Naive thymus-derived CD4-positive, alpha-beta T cell (primary cell): ENCODE measurements at regions not wholly inside any gene's neighbourhood (a gene's known extent, or its start where the extent isn't known, plus 50 kb on each side); places are given as distances from the start of the nearest gene placed in this dataset.

ENCODE experiments used
- ATAC-seq: fragments of 150-1000 bp; cut with Tn5 transposase; 2 replicates; pipeline ENCODE4 v1.10.0; 2021; ENCODE audit warnings: mild to moderate bottlenecking, moderate library complexity
- CTCF ChIA-PET: fragments of 350-600 bp; sonication (Branson Sonifier 250); formaldehyde crosslinking; loops from one replicate; lab custom pipeline; 2021; ENCODE audit warnings: antibody characterized with exemption; lab: Charles Lee
- POLR2A ChIA-PET: fragments of 350-600 bp; sonication (Branson Sonifier 250); formaldehyde crosslinking; loops from one replicate; lab custom pipeline; 2021; ENCODE audit warnings: antibody characterized with exemption, inconsistent platforms; lab: Charles Lee
- DNase-seq, 9 donors: peaks; one replicate each; pipeline versions ENCODE4 v3.0.0 to v3.0.0-alpha.2; 2020 to 2022; ENCODE audit warnings: mixed read lengths in 1 of 9
- H3K27ac ChIP-seq: one replicate; pipeline ENCODE4 v1.7.0; 2013; ENCODE audit warnings: mild to moderate bottlenecking, low read depth, low read length, moderate library complexity
- H3K27me3 ChIP-seq, 2 donors: one replicate each; pipeline ENCODE4 v1.7.0; 2013; ENCODE audit warnings: low read length in 2 of 2, mild to moderate bottlenecking in 2 of 2, moderate library complexity in 2 of 2; ENCODE audit not compliant: control insufficient read depth in 2 of 2, insufficient read depth in 2 of 2
- H3K36me3 ChIP-seq, 3 experiments: 1 replicate in 2 of 3; 2 replicates in 1 of 3; pipeline ENCODE4 v1.7.0; 2013; ENCODE audit warnings: low read length in 3 of 3, mild to moderate bottlenecking in 3 of 3, moderate library complexity in 1 of 3; ENCODE audit not compliant: insufficient read depth in 3 of 3, control insufficient read depth in 2 of 3
- H3K4me1 ChIP-seq, 2 donors: one replicate each; pipeline ENCODE4 v1.7.0; 2013; ENCODE audit warnings: low read length in 2 of 2, mild to moderate bottlenecking in 2 of 2, moderate library complexity in 1 of 2; ENCODE audit not compliant: control insufficient read depth in 2 of 2, insufficient read depth in 2 of 2
- H3K4me3 ChIP-seq: 2 replicates; pipeline ENCODE4 v1.7.0; 2013; ENCODE audit warnings: mild to moderate bottlenecking, low read length
- H3K9me3 ChIP-seq, 3 experiments: 1 replicate in 2 of 3; 2 replicates in 1 of 3; pipeline ENCODE4 v1.7.0; 2013; ENCODE audit warnings: low read length in 3 of 3; ENCODE audit not compliant: control insufficient read depth in 2 of 3
- H3K27ac Mint-ChIP-seq, 9 donors: one replicate each; pipeline ENCODE4 v1.8.0; 2020 to 2022; ENCODE audit warnings: mixed read lengths in 9 of 9, mild to moderate bottlenecking in 8 of 9, moderate library complexity in 5 of 9, inconsistent platforms in 2 of 9
- H3K27me3 Mint-ChIP-seq, 5 donors: one replicate each; pipeline ENCODE4 v1.8.0; 2021 to 2022; ENCODE audit warnings: mixed read lengths in 5 of 5, mild to moderate bottlenecking in 1 of 5
- H3K36me3 Mint-ChIP-seq, 5 donors: one replicate each; pipeline ENCODE4 v1.8.0; 2020 to 2022; ENCODE audit warnings: mixed read lengths in 5 of 5, mild to moderate bottlenecking in 3 of 5, inconsistent platforms in 1 of 5
- H3K4me1 Mint-ChIP-seq, 7 donors: one replicate each; pipeline ENCODE4 v1.8.0; 2020 to 2022; ENCODE audit warnings: mixed read lengths in 7 of 7, mild to moderate bottlenecking in 3 of 7, inconsistent platforms in 1 of 7
- H3K4me3 Mint-ChIP-seq, 10 donors: one replicate each; pipeline ENCODE4 v1.8.0; 2020 to 2022; ENCODE audit warnings: mild to moderate bottlenecking in 10 of 10, mixed read lengths in 10 of 10, moderate library complexity in 6 of 10, inconsistent platforms in 2 of 10
- H3K9me3 Mint-ChIP-seq, 11 donors: one replicate each; pipeline ENCODE4 v1.8.0; 2020 to 2022; ENCODE audit warnings: mixed read lengths in 11 of 11, mild to moderate bottlenecking in 4 of 11, inconsistent platforms in 1 of 11, moderate library complexity in 1 of 11
- intact Hi-C, 2 donors: fragments of 100-400 bp; cut with micrococcal nuclease; formaldehyde crosslinking; loops; one replicate each; pipeline ENCODE4 v1.15.1; 2023

DNA sequence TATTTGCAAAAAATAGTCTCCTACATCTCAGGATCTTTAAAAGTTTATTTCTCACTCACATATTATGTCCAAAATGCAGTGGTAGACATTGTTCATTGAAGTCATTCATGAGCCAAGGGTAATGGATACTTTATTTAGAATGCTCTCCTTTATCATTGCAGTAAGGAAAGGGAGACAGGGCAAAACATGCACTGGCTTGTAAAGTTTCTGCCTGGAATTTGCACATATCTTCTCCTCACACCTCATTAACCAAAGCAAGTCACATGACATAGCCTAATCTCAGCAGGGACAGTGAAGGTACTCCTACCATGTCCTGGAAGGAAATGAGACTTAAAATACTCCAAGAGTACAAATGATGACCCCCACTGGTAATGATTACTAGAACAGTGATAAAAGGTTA is 333.7 kb upstream of the EPHA3 start:
- intact Hi-C loops, result no loop called here
- POLR2A ChIA-PET, result no interaction called here
- H3K4me3 ChIP-seq, result no peak overlapping the region
- ATAC-seq (no peak), DNase-seq (no peak)
- no peaks in the 10 kb centered on the region for H3K4me1 Mint-ChIP-seq
- H3K36me3 ChIP-seq, result no peaks in the 10 kb centered on the region
- no peak overlapping the region for H3K4me3 Mint-ChIP-seq
- H3K27me3 Mint-ChIP-seq, result no peaks in the 10 kb centered on the region
- no peak overlapping the region for H3K27ac ChIP-seq
- H3K9me3 ChIP-seq, result no peaks in the 10 kb centered on the region
- CTCF ChIA-PET, result no interaction called here
- no peak overlapping the region for H3K27ac Mint-ChIP-seq
- H3K36me3 Mint-ChIP-seq, result no peaks in the 10 kb centered on the region
- no peaks in the 10 kb centered on the region for H3K27me3 ChIP-seq
- peaks cover 0 to 27% (median 10%) of the 10 kb centered on the region in 11 donors for H3K9me3 Mint-ChIP-seq
- no peaks in the 10 kb centered on the region for H3K4me1 ChIP-seq

DNA sequence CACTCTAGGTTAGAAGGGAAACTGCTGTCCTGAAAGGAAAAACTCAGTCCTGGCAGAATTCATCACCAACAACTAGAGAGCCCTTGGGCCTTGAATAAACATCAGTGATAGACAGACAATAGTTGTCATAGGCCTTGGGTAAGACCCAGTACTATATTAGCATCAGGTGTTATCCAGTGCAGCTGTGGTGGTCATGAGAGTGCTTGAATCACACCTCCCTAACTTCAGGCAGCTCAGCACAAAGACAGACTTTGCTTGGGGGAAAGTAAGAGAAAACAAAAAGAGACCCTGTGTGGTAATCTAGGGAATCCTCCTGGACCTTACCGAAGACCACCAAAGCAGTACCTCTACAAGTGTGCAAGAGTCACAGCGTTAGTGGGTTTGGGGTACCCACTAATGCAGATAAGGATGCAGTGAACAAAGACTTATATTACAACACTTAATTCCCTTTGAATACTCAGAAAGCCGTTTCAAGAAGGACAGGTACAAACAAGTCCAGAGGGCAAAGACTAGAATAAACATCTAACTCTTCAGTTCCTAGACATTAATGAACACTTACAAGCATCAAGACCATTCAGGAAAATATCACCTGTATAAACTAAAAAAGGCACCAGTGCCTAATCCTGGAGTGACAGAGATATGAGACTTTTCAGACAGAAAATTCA is 332.3 kb upstream of the EPHA3 start:
- H3K27ac Mint-ChIP-seq, result no peak overlapping the region
- no peaks in the 10 kb centered on the region for H3K9me3 ChIP-seq
- H3K4me1 ChIP-seq, result no peaks in the 10 kb centered on the region
- no peaks in the 10 kb centered on the region for H3K36me3 Mint-ChIP-seq
- H3K4me3 ChIP-seq, result no peak overlapping the region
- no peaks in the 10 kb centered on the region for H3K27me3 Mint-ChIP-seq
- ChIA-PET CTCF (no interaction called here), POLR2A (no interaction called here)
- no peaks in the 10 kb centered on the region for H3K4me1 Mint-ChIP-seq
- no peak for DNase-seq
- no peak overlapping the region for H3K27ac ChIP-seq
- H3K36me3 ChIP-seq, result no peaks in the 10 kb centered on the region
- H3K27me3 ChIP-seq, result no peaks in the 10 kb centered on the region
- intact Hi-C loops, result no loop called here
- ATAC-seq, result no peak
- no peak overlapping the region for H3K4me3 Mint-ChIP-seq
- H3K9me3 Mint-ChIP-seq, result peaks cover 0 to 23% (median 7%) of the 10 kb centered on the region in 11 donors

DNA sequence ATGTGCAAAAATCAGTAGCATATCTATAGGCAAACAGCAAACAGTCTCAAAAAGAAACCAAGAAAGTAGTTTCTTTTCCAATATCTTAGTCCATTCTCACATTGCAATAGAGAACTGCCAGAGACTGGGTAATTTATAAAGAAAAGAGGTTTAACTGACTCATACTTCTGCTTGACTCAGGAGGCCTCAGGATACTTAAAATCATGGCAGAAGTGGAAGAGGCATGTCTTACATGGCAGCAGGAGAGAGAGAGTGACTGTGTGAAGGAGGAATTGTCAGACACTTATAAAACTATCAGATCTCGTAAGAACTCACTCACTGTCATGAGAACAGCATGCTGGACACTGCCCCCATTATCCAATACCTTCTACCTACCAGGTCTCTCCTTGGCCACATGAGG is 327.9 kb upstream of the EPHA3 start:
- CTCF ChIA-PET, result no interaction called here
- Mint-ChIP-seq H3K4me1 (no peaks in the 10 kb centered on the region), H3K4me3 (no peak overlapping the region), H3K27ac (no peak overlapping the region), H3K9me3 (peaks cover 0 to 23% (median 7%) of the 10 kb centered on the region in 11 donors), H3K27me3 (no peaks in the 10 kb centered on the region), H3K36me3 (peaks cover 0 to 6% (median 0%) of the 10 kb centered on the region in 5 donors)
- DNase-seq (no peak), ATAC-seq (no peak)
- POLR2A ChIA-PET, result no interaction called here
- Histone ChIP-seq H3K4me3 (no peak overlapping the region), H3K4me1 (no peaks in the 10 kb centered on the region), H3K36me3 (no peaks in the 10 kb centered on the region), H3K9me3 (no peaks in the 10 kb centered on the region), H3K27ac (no peak overlapping the region), H3K27me3 (no peaks in the 10 kb centered on the region)
- intact Hi-C loops, result no loop called here

DNA sequence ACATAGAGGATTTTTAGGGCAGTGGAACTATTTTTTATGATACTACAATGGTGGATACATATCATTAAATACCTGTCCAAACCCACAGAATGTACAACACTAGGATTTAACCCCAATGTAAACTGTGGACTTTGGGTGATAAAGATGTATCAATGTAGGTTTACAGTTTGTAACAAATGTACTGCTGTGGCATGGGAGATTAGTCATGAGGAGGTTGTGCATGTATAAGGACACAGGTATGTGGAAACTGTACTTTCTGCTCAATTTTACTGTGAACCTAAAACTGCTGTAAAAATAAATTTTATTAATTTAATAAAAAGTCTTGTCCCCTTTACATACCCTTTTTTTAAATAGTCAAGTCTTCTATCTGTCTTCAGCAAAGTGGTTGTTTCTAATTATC is 322.5 kb upstream of the EPHA3 start:
- Mint-ChIP-seq H3K4me3 (no peak overlapping the region), H3K36me3 (peaks cover 0 to 6% (median 0%) of the 10 kb centered on the region in 5 donors), H3K27ac (no peak overlapping the region), H3K9me3 (peaks cover 0 to 23% (median 7%) of the 10 kb centered on the region in 11 donors), H3K4me1 (no peaks in the 10 kb centered on the region), H3K27me3 (no peaks in the 10 kb centered on the region)
- no peaks in the 10 kb centered on the region for H3K9me3 ChIP-seq
- H3K4me3 ChIP-seq, result no peak overlapping the region
- H3K27ac ChIP-seq, result no peak overlapping the region
- no peaks in the 10 kb centered on the region for H3K36me3 ChIP-seq
- ChIA-PET CTCF (no interaction called here), POLR2A (no interaction called here)
- intact Hi-C loops, result no loop called here
- H3K4me1 ChIP-seq, result no peaks in the 10 kb centered on the region
- no peak for ATAC-seq
- no peaks in the 10 kb centered on the region for H3K27me3 ChIP-seq
- DNase-seq, result no peak

DNA sequence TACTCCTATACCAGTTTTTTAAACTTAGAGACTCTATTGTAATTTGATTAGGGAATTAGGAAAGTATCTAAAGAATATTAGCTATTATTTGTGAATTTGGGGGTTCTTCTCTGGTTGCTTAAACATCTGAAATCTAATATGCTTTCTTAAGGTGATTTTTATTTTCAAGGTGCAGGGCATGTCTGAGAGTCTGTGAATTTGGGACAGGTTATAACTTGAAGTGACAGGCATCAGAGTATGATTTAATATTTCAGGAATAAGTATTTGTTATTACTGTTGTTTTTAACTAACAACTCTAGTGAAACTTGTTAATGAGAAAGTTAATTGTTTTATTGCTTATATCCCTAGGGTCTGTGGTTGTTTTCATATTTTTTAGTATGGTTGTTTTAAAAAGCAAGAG is 321.6 kb upstream of the EPHA3 start:
- no peaks in the 10 kb centered on the region for H3K4me1 Mint-ChIP-seq
- no peak overlapping the region for H3K4me3 ChIP-seq
- no peak overlapping the region for H3K4me3 Mint-ChIP-seq
- peaks cover 0 to 23% (median 8%) of the 10 kb centered on the region in 11 donors for H3K9me3 Mint-ChIP-seq
- no peaks in the 10 kb centered on the region for H3K36me3 ChIP-seq
- ChIA-PET CTCF (no interaction called here), POLR2A (no interaction called here)
- intact Hi-C loops, result no loop called here
- ATAC-seq, result no peak
- DNase-seq, result no peak
- no peaks in the 10 kb centered on the region for H3K27me3 ChIP-seq
- H3K27ac Mint-ChIP-seq, result no peak overlapping the region
- no peaks in the 10 kb centered on the region for H3K27me3 Mint-ChIP-seq
- no peak overlapping the region for H3K27ac ChIP-seq
- H3K9me3 ChIP-seq, result no peaks in the 10 kb centered on the region
- H3K36me3 Mint-ChIP-seq, result peaks cover 0 to 6% (median 0%) of the 10 kb centered on the region in 5 donors
- H3K4me1 ChIP-seq, result no peaks in the 10 kb centered on the region

DNA sequence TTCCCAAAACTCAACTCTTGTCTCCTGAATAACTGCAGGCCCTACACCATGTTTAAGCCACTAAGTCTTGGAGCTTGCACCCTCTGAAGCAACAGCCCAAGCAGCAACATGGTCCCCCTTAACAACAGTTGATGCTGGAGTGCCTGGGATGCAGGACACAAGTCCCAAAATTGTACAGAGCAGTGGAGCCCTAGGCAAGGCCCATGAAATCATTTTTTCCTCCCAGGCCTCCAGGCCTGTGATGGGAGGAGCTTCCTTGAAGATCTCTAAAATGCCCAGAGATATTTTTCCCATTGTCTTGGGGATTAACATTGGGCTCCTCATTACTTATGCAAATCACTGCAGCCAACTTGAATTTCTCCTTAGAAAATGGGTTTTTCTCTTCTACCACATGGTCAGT is 311.9 kb upstream of the EPHA3 start:
- CTCF ChIA-PET, result no interaction called here
- POLR2A ChIA-PET, result no interaction called here
- H3K4me1 Mint-ChIP-seq, result no peaks in the 10 kb centered on the region

DNA sequence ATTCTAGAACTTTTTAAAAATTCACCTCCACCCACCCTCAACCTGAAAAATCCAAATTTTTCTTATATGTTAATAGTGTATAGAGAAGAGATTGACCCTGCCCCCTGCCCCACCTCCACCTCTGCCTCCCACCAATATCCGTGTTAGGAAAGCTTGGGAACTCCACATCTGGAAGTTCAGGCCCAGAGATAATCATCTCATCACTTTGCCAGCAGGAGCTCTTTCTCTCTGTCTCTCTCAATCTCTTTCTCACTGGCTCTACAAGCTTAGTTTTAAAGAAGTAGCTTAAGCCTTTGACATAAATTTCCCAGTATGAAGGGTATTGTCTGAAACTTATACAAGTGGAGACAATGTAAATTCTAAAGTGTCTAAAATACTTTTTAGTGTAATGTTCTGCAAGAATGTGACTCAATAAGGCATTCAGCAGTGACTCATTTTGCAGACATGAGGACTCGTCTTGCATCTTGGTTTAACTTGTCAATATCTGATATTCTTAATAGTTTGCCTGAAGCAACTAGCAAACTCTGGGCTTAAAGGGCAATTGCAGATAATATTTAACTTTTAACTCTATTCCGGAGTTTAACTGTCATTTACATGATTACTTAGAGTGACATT is 299.8 kb upstream of the EPHA3 start:
- POLR2A ChIA-PET, result no interaction called here
- H3K4me3 ChIP-seq, result no peak overlapping the region
- CTCF ChIA-PET, result no interaction called here
- Mint-ChIP-seq H3K4me3 (no peak overlapping the region), H3K4me1 (no peaks in the 10 kb centered on the region), H3K36me3 (no peaks in the 10 kb centered on the region), H3K27ac (no peak overlapping the region), H3K9me3 (peaks cover 0 to 16% (median 4%) of the 10 kb centered on the region in 11 donors), H3K27me3 (no peaks in the 10 kb centered on the region)
- no peak overlapping the region for H3K27ac ChIP-seq
- H3K9me3 ChIP-seq, result no peaks in the 10 kb centered on the region
- H3K4me1 ChIP-seq, result no peaks in the 10 kb centered on the region
- DNase-seq (no peak), ATAC-seq (no peak)
- H3K36me3 ChIP-seq, result no peaks in the 10 kb centered on the region
- intact Hi-C loops, result no loop called here
- no peaks in the 10 kb centered on the region for H3K27me3 ChIP-seq

More for the DNA sequence above, 311.9 kb upstream of the EPHA3 start:
- H3K9me3 ChIP-seq, result peaks cover 0 to 12% (median 0%) of the 10 kb centered on the region in 3 experiments
- no peaks in the 10 kb centered on the region for H3K27me3 ChIP-seq
- intact Hi-C loops, result no loop called here
- H3K27ac ChIP-seq, result no peak overlapping the region
- peaks cover 0 to 12% (median 0%) of the 10 kb centered on the region in 5 donors for H3K36me3 Mint-ChIP-seq
- no peak for ATAC-seq
- no peak overlapping the region for H3K4me3 Mint-ChIP-seq
- no peaks in the 10 kb centered on the region for H3K36me3 ChIP-seq
- no peak overlapping the region for H3K4me3 ChIP-seq
- peaks cover 8 to 46% (median 26%) of the 10 kb centered on the region in 11 donors for H3K9me3 Mint-ChIP-seq
- no peaks in the 10 kb centered on the region for H3K4me1 ChIP-seq
- DNase-seq, result no peak
- no peaks in the 10 kb centered on the region for H3K27me3 Mint-ChIP-seq
- no peak overlapping the region for H3K27ac Mint-ChIP-seq
